Activated T-helper 17 cell treated with anti-CD3 and anti-CD28 coated beads, Interleukin-2, amount 50 U/mL, for 72 hours (primary cell): ENCODE measurements at regions not wholly inside any gene's neighbourhood (a gene's known extent, or its start where the extent isn't known, plus 50 kb on each side); places are given as distances from the start of the nearest gene placed in this dataset.
"Not testable (repeated sequence)": the region's sequence is repeated elsewhere in the genome, so short reads cannot be mapped to it uniquely, and the experiment has no call there.

Experiments used
- ATAC-seq: fragments of 150-1000 bp; cut with Tn5 transposase; replicated peaks from 2 replicates; pipeline ENCODE4 v1.10.0; 2021; ENCODE audit warnings: mild to moderate bottlenecking, moderate library complexity
- H3K27ac Mint-ChIP-seq: one replicate; pipeline ENCODE4 v1.8.0; 2022; ENCODE audit warnings: mixed read lengths
- H3K27me3 Mint-ChIP-seq: one replicate; pipeline ENCODE4 v1.8.0; 2022; ENCODE audit warnings: mixed read lengths
- H3K36me3 Mint-ChIP-seq: one replicate; pipeline ENCODE4 v1.8.0; 2022; ENCODE audit warnings: low read depth, mild to moderate bottlenecking, mixed read lengths
- H3K4me1 Mint-ChIP-seq: one replicate; pipeline ENCODE4 v1.8.0; 2022; ENCODE audit warnings: mixed read lengths
- H3K4me3 Mint-ChIP-seq: one replicate; pipeline ENCODE4 v1.8.0; 2022; ENCODE audit warnings: mild to moderate bottlenecking, mixed read lengths
- H3K9me3 Mint-ChIP-seq: one replicate; pipeline ENCODE4 v1.8.0; 2022; ENCODE audit warnings: mixed read lengths

DNA sequence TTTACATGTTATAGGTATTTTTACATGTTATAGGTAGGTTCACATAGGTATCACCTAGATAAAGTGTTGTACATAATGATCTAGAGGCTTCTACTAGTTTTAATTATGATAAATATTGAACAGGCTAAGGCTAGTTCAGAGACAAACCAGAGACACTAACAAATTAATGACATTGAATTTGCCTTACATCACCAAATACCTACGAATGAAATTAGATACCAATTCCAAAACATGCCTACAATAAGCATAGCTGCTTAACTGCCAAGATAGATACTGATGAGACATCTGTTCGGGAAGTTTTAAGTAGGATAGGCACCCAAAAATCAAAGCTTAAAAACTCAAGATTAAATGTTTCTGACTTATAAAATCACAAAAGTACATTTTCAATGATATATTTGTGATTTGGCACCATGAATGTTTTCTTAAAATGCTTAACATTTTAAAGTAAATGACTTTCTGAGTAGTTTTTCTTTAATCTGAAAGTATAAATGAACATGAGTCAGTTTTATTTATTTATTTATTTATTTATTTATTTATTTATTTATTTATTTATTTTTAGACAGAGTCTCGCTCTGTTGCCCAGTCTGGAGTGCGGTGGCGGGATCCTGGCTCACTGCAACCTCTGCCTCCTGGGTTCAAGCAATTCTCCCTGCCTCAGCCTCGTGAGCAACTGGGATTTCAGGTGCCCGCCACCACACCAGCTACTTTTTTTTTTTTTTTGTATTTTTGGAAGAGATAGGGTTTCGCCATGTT lies 703.1 kb upstream of the ARRDC3 start:
- Mint-ChIP-seq H3K27ac (no peak overlapping the region), H3K9me3 (no peaks in the 10 kb centered on the region), H3K4me3 (no peak overlapping the region), H3K4me1 (no peaks in the 10 kb centered on the region), H3K27me3 (no peaks in the 10 kb centered on the region), H3K36me3 (no peaks in the 10 kb centered on the region)
- ATAC-seq, result no peak

DNA sequence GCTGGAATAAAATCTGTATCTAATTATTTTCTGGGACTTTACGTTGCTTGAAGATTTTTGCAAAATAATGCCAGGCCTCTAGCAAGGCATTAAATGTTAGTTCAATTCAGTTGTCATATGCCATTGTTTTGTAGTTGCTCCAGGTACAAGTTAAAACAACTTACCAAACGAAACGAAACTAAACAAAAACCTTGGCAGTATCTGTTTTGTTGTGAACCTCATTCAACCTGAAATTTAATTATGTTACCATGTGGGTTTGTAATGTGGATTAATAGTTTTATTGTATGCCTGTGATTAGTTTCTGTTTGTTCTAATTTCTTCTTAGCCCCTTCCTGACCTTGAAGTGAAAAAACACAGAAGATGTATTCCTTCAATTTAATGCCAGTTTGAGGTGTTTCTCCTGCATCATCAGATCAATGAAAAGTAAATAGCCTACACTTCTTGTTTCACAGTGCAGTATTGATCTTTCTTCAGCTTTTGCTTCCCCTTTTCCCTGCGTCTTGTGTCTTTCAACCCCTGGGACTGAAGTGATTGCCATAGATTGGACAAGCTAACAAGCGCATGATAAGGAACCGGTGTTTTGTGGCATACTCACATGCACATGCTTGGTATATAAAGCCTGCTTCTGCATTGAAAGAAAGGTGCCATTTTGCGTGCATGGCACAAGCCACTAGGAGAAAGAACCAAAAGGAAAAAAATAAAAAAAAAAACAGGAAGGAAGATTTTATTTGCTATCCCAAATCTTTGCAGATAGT lies 699.0 kb upstream of the ARRDC3 start:
- Mint-ChIP-seq H3K4me1 (no peaks in the 10 kb centered on the region), H3K4me3 (no peak overlapping the region)

DNA sequence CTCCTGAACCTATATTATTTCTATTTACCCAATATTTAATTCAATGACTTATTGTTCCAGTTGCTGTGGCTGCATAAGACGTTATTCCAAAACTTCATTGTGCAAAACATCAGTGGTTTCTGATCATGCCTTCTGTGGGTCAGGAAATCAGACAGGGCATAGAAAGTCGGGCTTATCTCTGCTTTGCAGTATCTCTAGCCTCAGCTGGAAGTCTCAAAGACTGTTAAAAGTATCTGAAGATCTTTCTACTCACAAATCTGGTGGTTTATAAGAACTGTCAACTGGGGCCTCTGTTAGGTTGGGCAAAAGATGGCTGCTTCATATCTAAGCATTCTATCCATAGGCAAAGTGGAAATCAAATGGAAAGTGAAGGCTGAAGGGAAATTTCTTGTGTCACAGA lies 687.7 kb upstream of the ARRDC3 start:
- no peak overlapping the region for H3K27ac Mint-ChIP-seq
- no peak for ATAC-seq

More for the DNA sequence above, 699.0 kb upstream of the ARRDC3 start:
- Mint-ChIP-seq H3K36me3 (no peaks in the 10 kb centered on the region), H3K9me3 (peaks cover 4% of the 10 kb centered on the region), H3K27me3 (no peaks in the 10 kb centered on the region), H3K27ac (no peak overlapping the region)
- ATAC-seq, result no peak

DNA sequence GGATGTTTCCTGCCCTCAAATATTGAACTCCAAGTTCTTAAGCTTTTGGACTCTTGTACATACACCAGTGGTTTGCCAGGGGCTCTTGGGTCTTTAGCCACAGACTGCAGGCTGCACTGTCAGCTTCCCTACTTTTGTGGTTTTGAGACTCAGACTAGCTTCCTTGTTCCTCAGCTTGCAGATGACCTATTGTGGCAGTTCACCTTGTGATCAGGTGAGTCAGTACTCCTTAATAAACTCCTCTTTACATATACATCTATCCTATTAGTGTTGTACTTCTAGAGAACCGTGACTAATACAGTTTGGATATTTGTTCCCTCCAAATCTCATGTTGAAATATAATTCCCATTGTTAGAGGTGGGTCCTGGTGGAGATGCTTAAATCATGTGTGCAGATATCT lies 681.9 kb upstream of the ARRDC3 start:
- H3K4me1 Mint-ChIP-seq, result no peaks in the 10 kb centered on the region
- peaks cover 5% of the 10 kb centered on the region for H3K9me3 Mint-ChIP-seq
- H3K4me3 Mint-ChIP-seq, result no peak overlapping the region
- no peaks in the 10 kb centered on the region for H3K27me3 Mint-ChIP-seq
- H3K27ac Mint-ChIP-seq, result no peak overlapping the region
- H3K36me3 Mint-ChIP-seq, result no peaks in the 10 kb centered on the region
- ATAC-seq, result no peak

More for the DNA sequence above, 687.7 kb upstream of the ARRDC3 start:
- no peaks in the 10 kb centered on the region for H3K27me3 Mint-ChIP-seq
- no peaks in the 10 kb centered on the region for H3K9me3 Mint-ChIP-seq
- no peaks in the 10 kb centered on the region for H3K36me3 Mint-ChIP-seq
- no peaks in the 10 kb centered on the region for H3K4me1 Mint-ChIP-seq
- H3K4me3 Mint-ChIP-seq, result no peak overlapping the region

DNA sequence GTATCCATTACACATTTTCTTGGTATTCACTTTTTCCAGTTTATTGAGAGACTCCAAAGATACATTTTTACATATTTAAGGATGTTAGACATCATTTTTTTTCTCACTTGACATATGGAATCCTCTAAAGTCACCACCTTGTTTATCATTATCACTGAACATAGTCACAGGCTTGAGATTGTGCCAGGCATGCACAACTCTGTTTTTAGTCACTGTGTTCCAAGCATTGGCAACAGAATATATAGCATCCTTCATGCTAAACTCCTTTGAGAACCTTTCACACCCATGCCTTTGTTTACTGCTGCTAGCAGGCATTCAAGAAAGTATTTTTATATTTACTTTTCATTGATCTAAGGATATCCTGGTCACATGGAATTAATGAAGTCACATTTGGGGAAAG lies 668.6 kb upstream of the ARRDC3 start:
- Mint-ChIP-seq H3K27ac (no peak overlapping the region), H3K27me3 (no peaks in the 10 kb centered on the region), H3K4me1 (no peaks in the 10 kb centered on the region), H3K36me3 (no peaks in the 10 kb centered on the region), H3K4me3 (no peak overlapping the region), H3K9me3 (no peaks in the 10 kb centered on the region)
- no peak for ATAC-seq

DNA sequence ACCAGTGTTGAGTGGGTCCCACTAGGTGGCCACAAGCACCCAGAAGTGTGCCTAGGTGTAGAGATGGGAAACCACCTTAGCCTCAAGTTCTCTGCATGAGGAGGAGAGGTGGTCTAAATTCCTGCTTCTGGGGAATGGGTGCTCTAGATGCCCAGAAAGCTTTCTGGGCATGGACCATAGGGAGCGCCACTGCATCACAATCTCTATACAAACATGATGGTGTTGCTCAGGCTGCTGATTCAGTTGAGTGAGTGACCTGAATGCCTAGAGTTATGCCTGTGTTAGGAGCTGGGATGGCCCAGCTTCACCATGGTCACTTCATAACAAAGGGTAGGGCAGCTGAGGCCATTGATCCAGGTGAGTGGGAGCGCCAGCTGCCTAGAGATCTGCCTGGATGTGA lies 667.9 kb upstream of the ARRDC3 start:
- no peaks in the 10 kb centered on the region for H3K9me3 Mint-ChIP-seq
- ATAC-seq, result no peak
- H3K27me3 Mint-ChIP-seq, result no peaks in the 10 kb centered on the region
- no peak overlapping the region for H3K27ac Mint-ChIP-seq
- H3K4me3 Mint-ChIP-seq, result no peak overlapping the region
- no peaks in the 10 kb centered on the region for H3K4me1 Mint-ChIP-seq
- H3K36me3 Mint-ChIP-seq, result no peaks in the 10 kb centered on the region

DNA sequence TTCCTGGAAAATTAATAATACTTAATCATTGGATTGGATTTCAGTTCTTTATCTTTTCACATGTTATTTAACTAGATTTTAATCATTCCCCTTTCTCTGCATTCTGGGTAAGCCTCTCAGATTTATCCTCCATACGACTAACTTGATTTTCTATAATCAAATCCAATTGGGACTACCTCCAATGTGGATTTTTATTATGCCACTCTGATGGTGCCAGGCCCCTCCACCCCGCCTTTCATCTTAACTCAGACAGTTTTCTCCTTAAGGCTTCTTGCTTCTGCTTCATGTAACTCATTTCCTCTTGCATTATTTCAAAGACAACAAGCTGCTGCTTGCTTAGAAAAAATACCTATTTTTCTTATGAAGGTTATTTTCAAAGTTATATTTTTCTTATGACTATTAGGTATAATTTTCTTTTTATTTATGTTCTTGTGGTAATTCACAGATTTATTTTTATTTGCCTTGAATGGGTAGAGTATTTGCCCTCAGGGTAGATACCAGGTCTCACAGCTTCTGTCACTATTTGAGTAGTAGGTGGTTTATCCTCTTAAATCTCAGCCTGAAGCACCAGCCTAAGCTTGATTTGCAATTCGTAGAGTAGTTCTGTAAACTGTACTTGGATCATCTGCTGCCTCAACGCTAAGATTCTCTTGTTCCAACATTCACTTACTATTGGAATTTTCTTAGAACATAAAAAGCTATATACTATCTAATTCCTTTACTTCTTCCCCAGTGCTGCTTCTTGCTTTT lies 659.0 kb upstream of the ARRDC3 start:
- Mint-ChIP-seq H3K27me3 (no peaks in the 10 kb centered on the region), H3K9me3 (peaks cover 6% of the 10 kb centered on the region), H3K4me3 (no peak overlapping the region), H3K27ac (no peak overlapping the region), H3K4me1 (no peaks in the 10 kb centered on the region), H3K36me3 (no peaks in the 10 kb centered on the region)
- no peak for ATAC-seq

DNA sequence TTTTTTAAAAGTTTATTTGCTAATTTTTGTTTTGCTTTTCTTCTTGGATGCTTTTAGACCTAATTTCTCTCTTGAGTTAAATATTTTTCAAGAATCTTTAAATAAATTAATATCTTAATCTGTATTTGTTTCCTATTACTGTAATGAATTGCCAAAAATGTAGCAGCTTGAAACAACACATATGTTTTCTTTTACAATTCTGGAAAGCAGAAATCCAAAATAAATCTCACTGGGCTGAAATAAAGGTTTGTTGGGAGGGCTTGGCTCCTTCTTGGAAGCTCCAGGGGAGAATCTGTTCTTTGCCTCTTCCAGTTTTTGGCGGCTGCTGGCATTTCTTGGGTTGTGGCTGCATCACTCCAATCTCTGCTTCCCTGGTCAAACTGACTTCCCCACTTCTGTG lies 658.1 kb upstream of the ARRDC3 start:
- H3K4me1 Mint-ChIP-seq, result no peaks in the 10 kb centered on the region
- no peak overlapping the region for H3K4me3 Mint-ChIP-seq
- H3K9me3 Mint-ChIP-seq, result peaks cover 6% of the 10 kb centered on the region
- ATAC-seq, result no peak
- no peaks in the 10 kb centered on the region for H3K36me3 Mint-ChIP-seq
- H3K27me3 Mint-ChIP-seq, result no peaks in the 10 kb centered on the region
- no peak overlapping the region for H3K27ac Mint-ChIP-seq

DNA sequence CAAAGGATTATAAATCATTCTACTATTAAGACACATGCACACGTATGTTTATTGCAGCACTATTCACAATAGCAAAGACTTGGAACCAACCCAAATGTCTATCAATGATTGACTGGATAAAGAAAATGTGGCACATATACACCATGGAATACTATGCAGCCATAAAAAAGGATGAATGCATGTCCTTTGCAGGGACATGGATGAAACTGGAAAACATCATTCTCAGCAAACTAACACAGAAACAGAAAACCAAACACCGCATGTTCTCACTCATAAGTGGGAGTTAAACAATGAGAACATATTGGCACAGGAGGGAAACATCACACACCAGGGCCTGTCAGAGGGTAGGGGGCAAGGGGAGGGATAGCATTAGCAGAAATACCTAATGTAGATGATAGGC lies 646.7 kb upstream of the ARRDC3 start:
- not testable (repeated sequence) for H3K27ac Mint-ChIP-seq, H3K4me3 Mint-ChIP-seq, H3K4me1 Mint-ChIP-seq, H3K9me3 Mint-ChIP-seq, ATAC-seq, H3K27me3 Mint-ChIP-seq, H3K36me3 Mint-ChIP-seq

DNA sequence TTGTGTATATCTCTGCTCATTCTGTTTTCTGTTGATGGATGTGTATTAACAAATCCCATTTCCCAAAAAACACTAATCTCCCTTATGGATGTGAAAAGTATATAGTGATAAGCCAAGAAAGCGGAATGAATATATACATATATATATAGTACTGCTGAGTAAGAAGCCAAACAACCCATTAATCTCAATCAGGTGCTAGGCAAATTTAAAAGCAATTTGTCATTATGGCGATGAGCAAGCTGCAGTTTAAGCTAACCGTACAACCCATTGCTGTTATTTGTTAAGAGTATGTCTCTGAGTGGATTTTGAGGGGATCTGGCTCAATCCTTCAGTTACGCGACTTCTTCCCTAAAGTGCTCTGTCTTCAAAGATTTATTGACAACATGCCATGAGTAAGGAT lies 640.4 kb upstream of the ARRDC3 start:
- H3K9me3 Mint-ChIP-seq, result peaks cover 3% of the 10 kb centered on the region
- no peaks in the 10 kb centered on the region for H3K27me3 Mint-ChIP-seq
- no peaks in the 10 kb centered on the region for H3K4me1 Mint-ChIP-seq
- H3K4me3 Mint-ChIP-seq, result no peak overlapping the region
- no peaks in the 10 kb centered on the region for H3K36me3 Mint-ChIP-seq
- no peak overlapping the region for H3K27ac Mint-ChIP-seq
- ATAC-seq, result no peak

DNA sequence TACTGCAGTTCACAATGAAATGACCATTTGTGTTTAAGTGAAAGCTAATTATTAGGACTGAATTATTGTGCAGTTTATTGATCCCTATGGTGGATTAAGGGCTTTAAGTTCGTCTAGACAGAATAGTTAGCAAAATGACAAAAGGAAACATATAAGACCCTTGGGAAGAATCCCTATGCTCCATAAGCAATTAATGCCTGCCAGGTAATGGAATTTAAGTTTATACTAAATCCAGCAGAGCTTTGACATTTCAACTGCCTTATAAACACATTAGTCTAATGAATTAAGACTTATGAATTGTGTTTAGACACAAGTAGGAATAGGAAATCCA lies 640.0 kb upstream of the ARRDC3 start:
- Mint-ChIP-seq H3K36me3 (no peaks in the 10 kb centered on the region), H3K9me3 (peaks cover 3% of the 10 kb centered on the region)

DNA sequence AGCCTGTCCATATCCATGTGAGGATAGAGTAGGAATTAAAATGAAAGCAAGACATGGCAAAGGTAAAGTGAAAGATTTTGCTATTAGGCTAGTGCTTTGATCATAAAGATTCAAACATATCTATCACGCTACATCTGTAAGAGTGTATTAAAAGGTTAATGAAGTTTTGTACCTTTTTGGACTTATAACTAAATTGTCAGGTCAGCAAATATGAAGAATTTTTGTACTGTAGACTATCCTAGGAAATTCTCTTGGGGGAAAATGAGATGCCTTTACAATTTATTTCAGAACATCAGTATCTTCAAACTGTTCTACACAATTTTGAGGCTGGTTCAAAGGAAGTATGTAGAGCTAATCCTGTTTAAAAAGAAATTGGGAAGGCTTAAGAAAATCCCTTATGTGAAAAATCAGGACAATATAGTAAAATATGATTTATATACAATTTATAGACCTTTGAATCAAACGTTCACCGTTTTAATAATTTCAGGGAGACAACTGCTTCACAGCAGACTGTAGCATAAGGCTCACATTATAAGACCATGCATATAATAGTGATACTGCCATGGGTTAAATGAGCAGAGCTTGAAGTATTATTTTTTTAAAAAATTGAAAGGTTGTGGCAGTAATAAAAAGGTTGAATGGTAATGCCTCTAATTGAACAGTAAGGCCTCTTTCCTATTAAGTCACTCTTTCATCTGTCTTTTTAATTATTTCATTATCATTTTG lies 639.5 kb upstream of the ARRDC3 start:
- Mint-ChIP-seq H3K4me3 (no peak overlapping the region), H3K27ac (no peak overlapping the region), H3K36me3 (no peaks in the 10 kb centered on the region), H3K27me3 (no peaks in the 10 kb centered on the region), H3K4me1 (no peaks in the 10 kb centered on the region), H3K9me3 (peaks cover 3% of the 10 kb centered on the region)
- ATAC-seq, result no peak

More for the DNA sequence above, 640.0 kb upstream of the ARRDC3 start:
- H3K27ac Mint-ChIP-seq, result no peak overlapping the region
- no peaks in the 10 kb centered on the region for H3K27me3 Mint-ChIP-seq
- ATAC-seq, result no peak
- H3K4me3 Mint-ChIP-seq, result no peak overlapping the region
- no peaks in the 10 kb centered on the region for H3K4me1 Mint-ChIP-seq

DNA sequence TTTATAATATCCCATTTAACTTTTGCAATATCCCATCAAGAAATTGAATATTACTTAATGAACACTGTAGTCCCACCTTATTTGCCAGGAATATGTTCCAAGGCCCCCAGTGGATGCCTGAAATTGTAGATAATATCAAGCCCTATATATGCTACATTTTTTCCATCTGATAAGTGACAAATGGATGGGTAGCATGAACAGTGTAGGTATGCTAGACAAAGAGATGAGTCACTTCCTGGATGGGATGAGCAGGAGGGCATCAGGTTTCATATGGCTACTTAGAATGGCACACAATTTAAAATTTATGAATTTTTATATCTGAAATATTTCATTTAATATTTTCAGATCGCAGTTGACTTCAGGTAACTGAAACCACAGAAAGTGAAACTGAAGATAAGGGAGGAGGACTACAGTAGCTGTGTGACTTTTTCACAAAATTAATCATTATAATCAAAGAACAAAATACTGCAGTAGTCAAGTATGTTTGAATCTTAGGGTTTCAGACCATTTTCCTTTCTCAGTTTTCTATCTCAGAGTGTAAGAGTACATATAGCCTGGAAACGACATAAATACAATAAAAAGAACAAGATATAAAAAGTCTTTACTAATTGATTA lies 636.4 kb upstream of the ARRDC3 start:
- Mint-ChIP-seq H3K9me3 (peaks cover 8% of the 10 kb centered on the region), H3K4me1 (no peaks in the 10 kb centered on the region), H3K27me3 (no peaks in the 10 kb centered on the region), H3K4me3 (no peak overlapping the region), H3K36me3 (no peaks in the 10 kb centered on the region), H3K27ac (no peak overlapping the region)
- ATAC-seq, result no peak

DNA sequence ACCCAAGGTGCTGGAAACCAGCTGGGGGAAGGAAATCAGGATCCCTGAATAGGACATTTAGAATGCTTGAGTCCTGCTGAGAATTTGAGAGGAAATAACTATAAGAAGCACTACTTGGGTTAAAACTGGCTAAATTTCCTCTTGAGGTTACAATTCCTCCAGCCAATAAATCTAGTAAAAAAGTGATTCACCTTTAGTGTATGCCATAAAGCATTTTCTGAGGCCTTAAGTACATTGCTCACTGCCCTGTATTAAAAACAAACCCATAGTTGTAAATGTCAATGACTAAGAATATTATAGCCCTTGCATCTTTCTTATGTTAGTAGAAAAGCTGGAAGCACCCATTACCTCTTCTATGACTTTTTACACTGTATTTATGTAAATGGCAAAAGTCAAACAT lies 634.7 kb upstream of the ARRDC3 start:
- no peaks in the 10 kb centered on the region for H3K4me1 Mint-ChIP-seq
- H3K4me3 Mint-ChIP-seq, result no peak overlapping the region
- H3K27me3 Mint-ChIP-seq, result no peaks in the 10 kb centered on the region
- peaks cover 10% of the 10 kb centered on the region for H3K9me3 Mint-ChIP-seq
- ATAC-seq, result no peak
- H3K27ac Mint-ChIP-seq, result no peak overlapping the region
- H3K36me3 Mint-ChIP-seq, result no peaks in the 10 kb centered on the region
